ENCODE measurements at regions not wholly inside any gene's neighbourhood (a gene's known extent, or its start where the extent isn't known, plus 50 kb on each side); places are given as distances from the start of the nearest gene placed in this dataset.

- intact Hi-C loops (cut with DNase I), result no loop called here
- DNase-seq (ENCODE audit: extremely low spot score), result no peak
- 95% methylated on average over 4 of the region's 4 CpGs for WGBS
Measured at GRCh38 chr5:125313555-125313954, 567.1 kb upstream of the ZNF608 start.

GRCh38 chr5:125315306-125315705 lies 568.9 kb upstream of the ZNF608 start:
- no peak overlapping the region for H3K4me3 ChIP-seq
- peaks cover 0 to 8% (median 0%) of the 10 kb centered on the region in 4 donors for H3K9me3 ChIP-seq
- intact Hi-C loops (cut with DNase I), result no loop called here
- H3K36me3 ChIP-seq, result no peaks in the 10 kb centered on the region
- DNase-seq (ENCODE audit: extremely low spot score), result no peak
- no peaks in the 10 kb centered on the region for H3K27me3 ChIP-seq
- peaks cover 0 to 14% (median 9%) of the 10 kb centered on the region in 4 donors for H3K4me1 ChIP-seq
- no peak overlapping the region for H3K27ac ChIP-seq (replicated peaks in 1 of 4)
- 88% methylated on average over 1 of the region's 1 CpG for WGBS
- TF ChIP-seq POLR2A (IDR thresholded peaks at IDR 0.05; ENCODE audit: low read depth) (no peak), EP300 (IDR thresholded peaks at IDR 0.05) (no peak), POLR2AphosphoS5 (IDR thresholded peaks at IDR 0.05) (no peak), CTCF (IDR thresholded peaks at IDR 0.05) (no peak)

More at GRCh38 chr5:125313555-125313954, 567.1 kb upstream of the ZNF608 start:
- Histone ChIP-seq H3K27me3 (no peaks in the 10 kb centered on the region), H3K4me1 (peaks cover 0 to 14% (median 9%) of the 10 kb centered on the region in 4 donors), H3K9me3 (peaks cover 0 to 8% (median 0%) of the 10 kb centered on the region in 4 donors), H3K36me3 (no peaks in the 10 kb centered on the region), H3K4me3 (no peak overlapping the region), H3K27ac (replicated peaks in 1 of 4) (no peak overlapping the region)
- TF ChIP-seq POLR2A (IDR thresholded peaks at IDR 0.05; ENCODE audit: low read depth) (no peak), CTCF (IDR thresholded peaks at IDR 0.05) (no peak), POLR2AphosphoS5 (IDR thresholded peaks at IDR 0.05) (no peak), EP300 (IDR thresholded peaks at IDR 0.05) (no peak)

- DNase-seq (ENCODE audit: extremely low spot score), result no peak
- Histone ChIP-seq H3K27me3 (no peaks in the 10 kb centered on the region), H3K4me3 (no peak overlapping the region), H3K27ac (replicated peaks in 1 of 4) (no peak overlapping the region), H3K4me1 (peaks cover 0 to 11% (median 6%) of the 10 kb centered on the region in 4 donors), H3K9me3 (peaks cover 0 to 8% (median 0%) of the 10 kb centered on the region in 4 donors), H3K36me3 (no peaks in the 10 kb centered on the region)
- TF ChIP-seq POLR2AphosphoS5 (IDR thresholded peaks at IDR 0.05), result no peak
- TF ChIP-seq POLR2A (IDR thresholded peaks at IDR 0.05; ENCODE audit: low read depth), result no peak
- no peak for TF ChIP-seq CTCF (IDR thresholded peaks at IDR 0.05)
- no peak for TF ChIP-seq EP300 (IDR thresholded peaks at IDR 0.05)
- intact Hi-C loops (cut with DNase I), result no loop called here
- WGBS, result 86% methylated on average over 3 of the region's 3 CpGs
Measured at GRCh38 chr5:125316391-125316790, 570.0 kb upstream of the ZNF608 start.

GRCh38 chr5:125316915-125317535 lies 570.6 kb upstream of the ZNF608 start:
- peaks cover 0 to 5% (median under 1%) of the 10 kb centered on the region in 4 donors for H3K4me1 ChIP-seq
- H3K4me3 ChIP-seq, result no peak overlapping the region

More at GRCh38 chr5:125316915-125317535, 570.6 kb upstream of the ZNF608 start:
- Histone ChIP-seq H3K27ac (replicated peaks in 1 of 4) (no peak overlapping the region), H3K36me3 (no peaks in the 10 kb centered on the region), H3K27me3 (no peaks in the 10 kb centered on the region), H3K9me3 (peaks cover 0 to 8% (median 0%) of the 10 kb centered on the region in 4 donors)
- no peak for TF ChIP-seq CTCF (IDR thresholded peaks at IDR 0.05)
- TF ChIP-seq EP300 (IDR thresholded peaks at IDR 0.05), result no peak
- TF ChIP-seq POLR2A (IDR thresholded peaks at IDR 0.05; ENCODE audit: low read depth), result no peak
- TF ChIP-seq POLR2AphosphoS5 (IDR thresholded peaks at IDR 0.05), result no peak
- 89% methylated on average over 7 of the region's 7 CpGs for WGBS
- intact Hi-C loops (cut with DNase I), result no loop called here
- DNase-seq (ENCODE audit: extremely low spot score), result no peak

Data from esophagus muscularis mucosa (tissue), 4 donors.